SK-N-MC (cell line): ENCODE measurements at regions not wholly inside any gene's neighbourhood (a gene's known extent, or its start where the extent isn't known, plus 50 kb on each side); places are given as distances from the start of the nearest gene placed in this dataset.

Source experiments
- EZH2 ChIP-seq: fragments of 200-600 bp; sonication (generic); IDR thresholded peaks from one replicate; pipeline ENCODE4 v1.6.1; 2017; ENCODE audit warnings: antibody characterized with exemption
- FOXP2 ChIP-seq: optimal IDR thresholded peaks from 2 replicates; pipeline ENCODE3; 2011; ENCODE audit warnings: mild to moderate bottlenecking, moderate library complexity; ENCODE audit not compliant: insufficient read depth; ENCODE audit errors: extremely low read length, control extremely low read depth
- POLR2AphosphoS5 ChIP-seq: IDR thresholded peaks from 2 replicates; pipeline ENCODE4 v1.6.1; 2012; ENCODE audit warnings: mild to moderate bottlenecking, low read depth, low read length, borderline replicate concordance

GRCh38 chr7:35533902-35534301, 161.0 kb downstream of the HERPUD2 start:
- TF ChIP-seq FOXP2 (no peak), EZH2 (no peak), POLR2AphosphoS5 (no peak)
